SU-DHL-6 (cell line): ENCODE measurements at regions not wholly inside any gene's neighbourhood (a gene's known extent, or its start where the extent isn't known, plus 50 kb on each side); places are given as distances from the start of the nearest gene placed in this dataset.

Experiments
- EZH2phosphoT487 ChIP-seq: fragments of 200-600 bp; sonication (generic), shearing (Covaris generic); conservative IDR thresholded peaks from 2 replicates; pipeline ENCODE4 v1.6.1; 2018; ENCODE audit warnings: mild to moderate bottlenecking, antibody characterized with exemption, low read length, moderate library complexity, mixed read lengths
- TF ChIP-seq, protein P1 (sequence below): fragments of 200-600 bp; sonication (generic); IDR thresholded peaks from one replicate; pipeline ENCODE4 v1.5.1; 2017; ENCODE audit warnings: antibody characterized with exemption, mild to moderate bottlenecking, low read length, moderate library complexity; ENCODE audit not compliant: insufficient read depth, poor library complexity, severe bottlenecking

- TF ChIP-seq, protein P1, sequence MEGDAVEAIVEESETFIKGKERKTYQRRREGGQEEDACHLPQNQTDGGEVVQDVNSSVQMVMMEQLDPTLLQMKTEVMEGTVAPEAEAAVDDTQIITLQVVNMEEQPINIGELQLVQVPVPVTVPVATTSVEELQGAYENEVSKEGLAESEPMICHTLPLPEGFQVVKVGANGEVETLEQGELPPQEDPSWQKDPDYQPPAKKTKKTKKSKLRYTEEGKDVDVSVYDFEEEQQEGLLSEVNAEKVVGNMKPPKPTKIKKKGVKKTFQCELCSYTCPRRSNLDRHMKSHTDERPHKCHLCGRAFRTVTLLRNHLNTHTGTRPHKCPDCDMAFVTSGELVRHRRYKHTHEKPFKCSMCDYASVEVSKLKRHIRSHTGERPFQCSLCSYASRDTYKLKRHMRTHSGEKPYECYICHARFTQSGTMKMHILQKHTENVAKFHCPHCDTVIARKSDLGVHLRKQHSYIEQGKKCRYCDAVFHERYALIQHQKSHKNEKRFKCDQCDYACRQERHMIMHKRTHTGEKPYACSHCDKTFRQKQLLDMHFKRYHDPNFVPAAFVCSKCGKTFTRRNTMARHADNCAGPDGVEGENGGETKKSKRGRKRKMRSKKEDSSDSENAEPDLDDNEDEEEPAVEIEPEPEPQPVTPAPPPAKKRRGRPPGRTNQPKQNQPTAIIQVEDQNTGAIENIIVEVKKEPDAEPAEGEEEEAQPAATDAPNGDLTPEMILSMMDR = no peak
- TF ChIP-seq EZH2phosphoT487 = no peak
These were observed 425.1 kb downstream of the ACTL7B start for GRCh38 chr9:108430655-108431054.
